ENCODE measurements at regions not wholly inside any gene's neighbourhood (a gene's known extent, or its start where the extent isn't known, plus 50 kb on each side); places are given as distances from the start of the nearest gene placed in this dataset.

DNA sequence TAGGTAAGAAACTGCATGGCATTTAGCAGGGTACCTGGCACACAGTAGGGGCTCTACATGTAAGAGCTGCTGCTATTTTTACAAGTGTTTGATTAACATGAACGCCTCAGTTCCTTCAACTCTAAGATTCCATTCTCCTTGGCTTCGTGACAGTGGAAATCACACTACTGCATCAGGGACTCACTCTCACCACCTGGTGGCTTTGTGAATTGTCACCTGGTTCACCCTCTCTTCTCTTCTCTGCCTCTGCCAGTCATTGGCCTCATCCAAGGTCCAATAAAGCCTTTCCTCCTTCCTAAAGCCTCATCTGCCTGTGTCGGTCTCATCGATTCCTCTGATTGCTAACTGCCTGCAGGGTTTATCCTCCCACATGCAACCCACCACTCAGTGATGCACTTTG is 476.4 kb downstream of the VRK1 start:
- DNase-seq = no peak

- DNase-seq = no peak
Measured at GRCh38 chr14:97274626-97275025, 477.4 kb downstream of the VRK1 start.

- no peak for DNase-seq
Measured at GRCh38 chr14:97275276-97275675, 478.1 kb downstream of the VRK1 start.

DNA sequence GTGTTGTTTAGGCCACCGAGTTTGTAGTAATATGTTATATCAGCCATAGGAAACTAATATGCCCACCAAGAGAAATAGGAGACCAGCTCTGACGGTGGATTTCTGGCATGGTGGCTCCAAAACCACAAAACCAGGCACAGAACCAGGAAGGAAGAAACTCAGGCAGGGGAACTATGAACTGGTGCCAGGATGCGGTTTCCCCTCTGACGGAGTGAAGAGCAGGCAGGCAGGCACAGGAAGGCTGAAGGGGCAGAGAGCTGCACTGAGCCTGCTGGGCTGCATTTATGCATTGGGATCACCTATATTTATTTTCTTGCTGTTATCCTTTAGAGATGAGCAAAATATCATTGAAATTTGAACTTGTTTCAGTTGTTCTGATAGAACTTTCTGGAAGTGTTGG is 479.4 kb downstream of the VRK1 start:
- no peak for DNase-seq

- DNase-seq = no peak
Measured at GRCh38 chr14:97277711-97278110, 480.5 kb downstream of the VRK1 start.

DNA sequence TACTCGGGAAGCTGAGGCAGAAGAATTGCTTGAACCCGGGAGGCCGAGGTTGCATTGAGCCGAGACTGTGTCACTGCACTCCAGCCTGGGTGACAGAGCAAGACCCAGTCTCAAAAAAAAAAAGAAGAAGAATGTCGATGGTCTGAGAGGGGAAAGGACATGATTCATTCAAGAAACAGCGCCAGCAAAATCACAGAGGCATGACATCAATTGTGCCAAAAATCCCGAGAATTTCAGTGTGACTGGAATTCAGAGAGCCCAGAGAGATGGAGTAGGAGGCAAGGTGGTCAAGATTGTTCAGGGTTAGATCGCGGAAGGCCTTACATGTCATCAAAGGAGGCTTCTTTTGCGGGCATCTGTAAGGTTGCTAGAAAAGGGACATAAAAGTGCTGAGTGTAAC is 483.3 kb downstream of the VRK1 start:
- no peak for DNase-seq

DNA sequence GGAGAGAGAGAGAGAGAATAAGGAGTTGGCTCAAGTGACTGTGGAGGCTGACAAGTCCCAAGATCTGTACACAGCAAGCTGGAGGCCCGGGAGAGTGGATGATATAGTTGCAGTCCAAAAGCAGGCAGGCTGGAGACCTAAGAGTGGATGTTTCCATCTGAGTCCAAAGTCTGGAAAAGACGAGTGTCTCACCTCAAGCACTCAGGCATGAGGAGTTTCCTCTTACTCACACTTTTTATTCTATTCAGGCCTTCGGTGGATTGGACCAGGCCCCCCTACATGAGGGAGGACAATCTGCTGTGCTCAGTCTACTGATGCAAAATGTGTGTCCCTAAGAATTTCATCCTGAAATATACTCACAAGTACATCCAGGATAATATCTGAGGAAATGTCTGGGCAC is 484.6 kb downstream of the VRK1 start:
- DNase-seq = no peak

DNA sequence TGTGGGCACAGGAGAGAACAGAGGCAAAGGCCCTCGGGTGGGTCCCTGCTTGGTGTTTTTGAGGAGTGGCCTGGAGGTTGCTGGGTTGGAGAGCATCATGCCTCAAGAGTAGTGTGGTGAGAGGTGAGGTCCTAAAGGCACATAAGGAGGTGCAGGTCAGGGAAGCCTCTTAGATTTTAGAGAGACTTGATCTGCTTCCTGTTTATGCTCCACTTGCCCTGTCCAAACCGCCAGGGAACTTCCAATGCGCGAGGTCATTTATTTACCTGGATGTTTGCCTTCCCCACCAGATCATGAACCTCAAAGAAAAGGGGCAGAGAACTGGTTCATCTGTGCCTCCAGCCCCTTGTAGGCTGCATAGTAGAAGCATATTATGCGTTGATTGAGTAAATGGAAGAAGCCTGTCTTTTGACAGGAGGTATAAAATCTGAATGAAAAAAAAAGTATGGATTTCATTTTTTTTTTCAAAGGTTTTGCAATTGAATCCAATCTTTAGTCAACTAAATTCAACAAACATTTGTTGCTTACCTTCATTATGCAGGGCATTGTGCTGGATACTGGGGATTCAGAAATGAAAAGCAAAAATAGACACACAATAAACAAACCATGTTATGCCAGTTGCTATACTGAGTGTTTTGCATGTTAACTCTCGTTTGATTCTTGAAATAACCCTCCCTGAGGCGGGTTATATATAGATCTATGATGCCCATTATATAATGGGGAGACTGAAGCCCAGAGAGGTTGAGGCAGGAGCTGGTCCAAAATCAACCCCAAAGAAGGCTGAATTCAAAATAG is 485.2 kb downstream of the VRK1 start:
- DNase-seq = no peak

- DNase-seq = no peak
Measured at GRCh38 chr14:97283005-97283403, 485.8 kb downstream of the VRK1 start.

GRCh38 chr14:97283426-97283825 is 486.2 kb downstream of the VRK1 start:
- no peak for DNase-seq

GRCh38 chr14:97283841-97284240 is 486.7 kb downstream of the VRK1 start:
- DNase-seq = no peak

- DNase-seq = no peak
Measured at GRCh38 chr14:97287956-97288355, 490.8 kb downstream of the VRK1 start.

- DNase-seq = no peak
Measured at GRCh38 chr14:97290065-97290464, 492.9 kb downstream of the VRK1 start.

DNA sequence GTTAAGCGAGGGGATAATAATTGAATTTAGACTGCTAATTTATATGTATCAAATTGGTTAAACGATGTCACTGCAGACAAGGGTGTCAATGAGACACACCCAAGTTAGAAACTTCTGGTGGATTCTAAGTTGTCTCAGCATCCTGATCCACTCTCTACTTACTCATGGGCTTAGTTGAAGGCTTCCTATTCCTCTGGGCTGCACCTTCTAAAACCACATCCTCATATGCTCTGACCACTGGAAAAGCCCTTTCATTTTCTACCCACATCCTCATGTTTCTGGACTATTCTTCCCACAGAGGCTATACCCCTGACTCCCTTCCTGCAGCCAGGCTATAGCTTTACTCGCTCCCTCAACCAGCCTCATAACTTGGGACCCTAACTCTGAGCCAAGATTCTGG is 493.8 kb downstream of the VRK1 start:
- DNase-seq = no peak

GRCh38 chr14:97293659-97294058 is 496.5 kb downstream of the VRK1 start:
- DNase-seq = no peak

- DNase-seq = no peak
Measured at GRCh38 chr14:97295108-97295710, 498.0 kb downstream of the VRK1 start.

- DNase-seq = no peak
Measured at GRCh38 chr14:97296176-97296575, 499.0 kb downstream of the VRK1 start.

DNA sequence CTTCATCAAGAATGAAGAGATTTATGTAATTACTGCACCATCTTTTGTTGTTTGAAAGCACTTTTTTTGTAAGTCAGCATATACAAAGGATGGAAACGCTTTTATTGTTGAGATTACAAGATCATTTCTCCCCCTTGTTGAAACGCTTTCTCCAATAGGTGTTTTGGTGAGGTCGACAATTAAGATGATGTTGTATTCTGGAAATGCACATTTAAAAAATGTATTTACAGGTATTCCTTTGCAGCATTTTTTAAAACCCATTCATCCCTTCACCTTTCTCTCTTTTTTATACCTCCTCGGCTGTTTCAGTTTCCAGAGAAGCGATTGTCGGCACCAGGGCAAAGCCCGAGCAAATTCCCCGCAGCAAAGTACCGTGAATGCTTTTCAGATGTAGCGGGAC is 499.9 kb downstream of the VRK1 start:
- no peak for DNase-seq

DNA sequence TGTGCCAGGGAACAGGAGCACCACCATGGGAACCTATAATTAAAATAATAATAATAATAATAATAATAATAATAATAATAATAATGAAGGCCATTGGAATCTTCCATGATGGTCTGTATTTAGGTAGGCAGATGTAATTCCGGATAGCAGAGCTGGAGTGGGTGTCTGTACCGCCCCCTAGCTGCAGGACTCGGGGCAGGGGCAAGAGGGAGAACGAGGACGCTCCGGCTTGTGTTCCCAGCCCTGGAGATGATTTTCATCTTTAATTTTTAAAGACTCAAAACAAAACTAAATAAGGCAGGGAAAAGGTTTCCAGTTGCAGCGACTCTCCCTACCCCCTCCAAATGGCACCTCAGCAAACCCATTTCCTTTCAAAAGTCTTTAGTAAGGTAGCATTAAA is 501.1 kb downstream of the VRK1 start:
- no peak for DNase-seq

DNA sequence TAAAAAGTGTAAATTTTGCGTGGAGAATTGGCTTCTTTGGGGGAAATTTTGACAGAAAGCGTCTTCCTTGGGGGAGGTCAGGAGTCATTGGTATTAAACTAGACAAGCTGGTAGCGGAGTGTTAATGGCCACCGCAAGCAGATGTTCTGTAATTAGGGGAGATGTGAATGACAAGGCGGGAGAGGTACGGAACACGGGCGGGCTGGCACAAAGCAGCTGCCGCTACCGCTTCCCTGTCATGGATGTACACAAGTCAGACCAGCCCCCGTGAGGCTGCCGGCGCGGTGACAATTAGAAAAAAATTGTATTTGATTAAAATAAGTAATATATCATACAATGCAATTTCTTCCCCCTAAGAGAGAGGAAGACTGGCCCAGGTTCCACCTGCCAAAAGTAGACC is 501.6 kb downstream of the VRK1 start:
- DNase-seq = no peak

DNA sequence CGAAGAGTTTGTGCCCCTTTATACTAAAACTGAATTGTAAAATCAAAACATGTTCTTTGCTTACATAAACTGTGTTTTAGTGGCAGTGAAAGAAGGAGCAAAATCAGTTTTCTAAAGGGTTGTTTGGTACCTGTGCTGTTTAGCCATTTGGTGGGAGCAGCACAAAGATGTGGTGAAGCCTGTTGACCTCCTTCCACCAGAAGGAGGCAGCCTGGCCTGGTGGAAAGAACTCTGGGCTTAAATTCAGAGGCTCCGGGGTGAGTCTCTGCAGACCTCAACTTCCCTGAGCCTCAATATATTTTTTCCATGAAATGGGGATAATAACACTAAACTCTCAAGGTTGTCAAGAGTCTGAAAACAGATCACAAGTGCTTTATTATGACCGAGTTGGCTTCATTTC is 502.5 kb downstream of the VRK1 start:
- no peak for DNase-seq

GRCh38 chr14:97301931-97302559 is 504.9 kb downstream of the VRK1 start:
- no peak for DNase-seq

DNA sequence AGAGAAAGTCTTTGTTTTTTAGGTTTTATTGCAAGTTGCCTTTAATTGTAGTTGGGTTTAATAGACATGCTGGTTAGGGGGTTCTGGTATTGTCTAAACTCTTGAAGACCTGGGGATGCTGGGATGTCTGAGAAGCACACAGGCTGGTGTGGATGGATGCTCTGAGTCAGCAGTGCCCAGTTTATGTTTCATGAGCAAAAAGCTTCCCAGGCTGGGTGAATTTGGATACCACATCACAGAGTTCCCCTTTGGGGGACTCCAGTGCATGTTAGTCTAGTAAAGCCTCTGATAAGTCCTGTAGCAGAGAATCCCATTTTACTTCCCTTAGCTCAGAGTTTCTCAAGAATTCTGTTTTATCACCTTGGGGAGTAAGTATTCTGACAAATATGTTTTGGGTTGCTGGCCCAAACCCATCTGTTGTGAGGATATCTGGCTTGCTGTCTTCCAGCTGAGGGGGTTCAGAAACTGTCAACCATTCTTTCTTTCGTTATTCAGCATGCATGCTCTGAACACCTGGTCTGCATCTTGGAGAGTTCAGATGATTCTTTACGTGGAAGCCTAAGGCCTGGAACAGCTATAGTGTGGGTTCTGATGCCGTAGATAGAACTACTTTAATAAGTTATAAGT is 509.1 kb downstream of the VRK1 start:
- DNase-seq = no peak

DNA sequence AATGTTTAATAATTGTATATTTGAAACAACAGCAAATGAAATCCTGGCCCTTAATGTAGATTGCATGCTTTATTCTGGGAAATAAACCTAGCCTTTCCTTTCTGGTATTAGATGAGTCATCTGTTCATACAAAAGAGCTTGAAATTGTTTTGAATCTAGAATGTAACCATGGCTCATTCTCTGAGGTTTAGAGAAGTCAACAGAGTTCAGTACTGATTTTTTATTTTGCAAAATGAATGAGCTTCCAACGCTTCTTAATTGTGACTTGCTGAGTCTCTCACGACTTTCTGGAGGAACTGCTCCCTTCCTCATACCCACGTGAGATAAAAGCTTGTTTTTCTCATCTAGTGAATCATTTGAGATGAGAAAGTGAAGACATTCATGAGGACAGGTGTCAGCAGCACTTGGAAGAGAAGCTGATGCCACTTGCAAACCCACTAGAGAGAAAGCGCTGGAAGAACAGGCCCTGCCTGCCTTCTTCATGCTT is 509.6 kb downstream of the VRK1 start:
- no peak for DNase-seq

Measured in HCEC 1CT (cell line).